H1 (cell line): ENCODE measurements at regions not wholly inside any gene's neighbourhood (a gene's known extent, or its start where the extent isn't known, plus 50 kb on each side); places are given as distances from the start of the nearest gene placed in this dataset.

ENCODE experiments used
- CTCF ChIA-PET: fragments of 300-600 bp; sonication (Branson Sonifier 250); formaldehyde crosslinking; loops from one replicate; lab custom pipeline; 2021; ENCODE audit not compliant: partially characterized antibody; lab: Charles Lee
- POLR2A ChIA-PET: fragments of 300-600 bp; sonication (Branson Sonifier 250); formaldehyde crosslinking; loops from one replicate; lab custom pipeline; 2021; ENCODE audit warnings: inconsistent platforms; ENCODE audit not compliant: partially characterized antibody; lab: Charles Lee
- DNase-seq, 2 experiments: peaks; one replicate each; pipeline versions ENCODE4 v3.0.0 to v3.0.0-alpha.2; 2010 to 2022; ENCODE audit warnings: low spot score in 2 of 2, low read depth in 1 of 2, mixed read lengths in 1 of 2
- FAIRE-seq: peaks from 2 replicates; lab custom pipeline; 2011; peaks lifted over from hg19 to GRCh38; lab: Jason Lieb, UNC
- H2AFZ ChIP-seq: 2 replicates; pipeline ENCODE4 v1.8.1; 2012; ENCODE audit warnings: low read length, inconsistent platforms
- H2AK5ac ChIP-seq: 2 replicates; pipeline ENCODE4 v1.6.1; 2013; ENCODE audit warnings: low read depth, low read length
- H2BK120ac ChIP-seq: replicated peaks from 2 replicates; pipeline ENCODE3; 2013; ENCODE audit warnings: low read depth, low read length, inconsistent platforms
- H2BK12ac ChIP-seq: 2 replicates; pipeline ENCODE4 v1.6.1; 2013; ENCODE audit warnings: low read depth, low read length
- H2BK15ac ChIP-seq: 2 replicates; pipeline ENCODE4 v1.6.1; 2013; ENCODE audit warnings: low read length
- H2BK20ac ChIP-seq: 2 replicates; pipeline ENCODE4 v1.6.1; 2013; ENCODE audit warnings: low read length
- H2BK5ac ChIP-seq: 2 replicates; pipeline ENCODE4 v1.6.1; 2013; ENCODE audit warnings: low read depth, low read length
- H3K14ac ChIP-seq: 2 replicates; pipeline ENCODE4 v1.6.1; 2013; ENCODE audit warnings: inconsistent platforms; ENCODE audit not compliant: insufficient read length
- H3K18ac ChIP-seq: 2 replicates; pipeline ENCODE4 v1.6.1; 2013; ENCODE audit warnings: low read length; ENCODE audit errors: extremely low read depth
- H3K23ac ChIP-seq: 2 replicates; pipeline ENCODE4 v1.6.1; 2013; ENCODE audit warnings: inconsistent platforms; ENCODE audit not compliant: insufficient read length
- H3K23me2 ChIP-seq: 2 replicates; pipeline ENCODE4 v1.6.1; 2013; ENCODE audit warnings: low read depth, low read length
- H3K27ac ChIP-seq: 2 replicates; pipeline ENCODE4 v1.6.1; 2011; ENCODE audit warnings: low read depth, low read length, inconsistent platforms
- H3K27me3 ChIP-seq, 4 experiments: replicated peaks in 1 of 4; 1 replicate in 1 of 4; 2 replicates in 3 of 4; pipeline versions ENCODE4 v1.6.1 to v1.8.1; 2011 to 2013; ENCODE audit warnings: low read length in 3 of 4, mild to moderate bottlenecking in 3 of 4, inconsistent platforms in 2 of 4, mixed read lengths in 2 of 4, moderate library complexity in 1 of 4; ENCODE audit not compliant: control insufficient read depth in 3 of 4, insufficient read depth in 3 of 4; ENCODE audit errors: extremely low read depth in 1 of 4
- H3K36me3 ChIP-seq, 4 experiments: 2 replicates each; pipeline versions ENCODE4 v1.6.1 to v1.8.1; 2011 to 2013; ENCODE audit warnings: mild to moderate bottlenecking in 4 of 4, low read length in 3 of 4, moderate library complexity in 2 of 4, control low read depth in 1 of 4, inconsistent platforms in 1 of 4; ENCODE audit not compliant: insufficient read depth in 4 of 4, control insufficient read depth in 2 of 4
- H3K4ac ChIP-seq: replicated peaks from 2 replicates; pipeline ENCODE3; 2013; ENCODE audit warnings: low read length, low read depth, mixed read lengths, inconsistent platforms; ENCODE audit not compliant: insufficient read length
- H3K4me1 ChIP-seq, 4 experiments: replicated peaks in 1 of 4; 1 replicate in 1 of 4; 2 replicates in 3 of 4; pipeline versions ENCODE4 v1.6.1 to v1.8.1; 2011 to 2013; ENCODE audit warnings: low read length in 3 of 4, inconsistent platforms in 2 of 4, mixed read lengths in 1 of 4; ENCODE audit not compliant: insufficient read depth in 4 of 4, control insufficient read depth in 3 of 4
- H3K4me2 ChIP-seq, 2 experiments: 2 replicates each; pipeline versions ENCODE4 v1.6.1 to v1.8.1; 2011 to 2013; ENCODE audit warnings: low read depth in 2 of 2, low read length in 2 of 2, control low read depth in 1 of 2, inconsistent platforms in 1 of 2, mild to moderate bottlenecking in 1 of 2; ENCODE audit not compliant: insufficient read depth in 1 of 2
- H3K4me3 ChIP-seq, 4 experiments: fragments of 200-600, 300-600 bp in 1 of 4; sonication (generic), shearing (Covaris generic), sonication (Bioruptor Twin) in 1 of 4; 2 replicates each; pipeline versions ENCODE4 v1.5.1 to v1.8.1; 2011 to 2016; ENCODE audit warnings: low read length in 4 of 4, low read depth in 3 of 4, control low read depth in 2 of 4, inconsistent platforms in 2 of 4, mild to moderate bottlenecking in 2 of 4, mixed read lengths in 1 of 4, moderate library complexity in 1 of 4; ENCODE audit not compliant: insufficient read depth in 2 of 4; ENCODE audit errors: extremely low read depth in 1 of 4
- H3K56ac ChIP-seq: replicated peaks from 2 replicates; pipeline ENCODE3; 2013; ENCODE audit warnings: low read depth, mild to moderate bottlenecking, mixed read lengths, low read length, inconsistent platforms; ENCODE audit not compliant: insufficient read length
- H3K79me1 ChIP-seq: 2 replicates; pipeline ENCODE4 v1.6.1; 2013; ENCODE audit warnings: low read depth, low read length, control low read depth
- H3K79me2 ChIP-seq, 2 experiments: 2 replicates each; pipeline versions ENCODE4 v1.6.1 to v1.8.1; 2012 to 2013; ENCODE audit warnings: low read length in 2 of 2, mild to moderate bottlenecking in 2 of 2, inconsistent platforms in 1 of 2; ENCODE audit not compliant: insufficient read depth in 2 of 2, control insufficient read depth in 1 of 2
- H3K9ac ChIP-seq, 4 experiments: replicated peaks in 1 of 4; 1 replicate in 1 of 4; 2 replicates in 3 of 4; pipeline versions ENCODE4 v1.6.1 to v1.8.1; 2011 to 2013; ENCODE audit warnings: low read depth in 3 of 4, low read length in 3 of 4, control low read depth in 2 of 4, mild to moderate bottlenecking in 2 of 4, moderate library complexity in 2 of 4, inconsistent platforms in 1 of 4; ENCODE audit errors: extremely low read depth in 1 of 4
- H3K9me3 ChIP-seq, 2 experiments: 2 replicates each; pipeline versions ENCODE4 v1.6.1 to v1.8.1; 2012 to 2013; ENCODE audit warnings: mild to moderate bottlenecking in 2 of 2, moderate library complexity in 2 of 2, control low read depth in 1 of 2, inconsistent platforms in 1 of 2, low read depth in 1 of 2, low read length in 1 of 2, mixed read lengths in 1 of 2; ENCODE audit not compliant: insufficient read depth in 2 of 2
- H4K20me1 ChIP-seq, 2 experiments: replicated peaks in 1 of 2; 2 replicates each; pipeline versions ENCODE3 to v1.8.1; 2011 to 2013; ENCODE audit warnings: inconsistent platforms in 2 of 2, low read length in 2 of 2, mild to moderate bottlenecking in 1 of 2; ENCODE audit not compliant: insufficient read depth in 2 of 2, control insufficient read depth in 1 of 2
- H4K5ac ChIP-seq: 2 replicates; pipeline ENCODE4 v1.6.1; 2013; ENCODE audit warnings: low read length, low read depth, mixed read lengths, inconsistent platforms; ENCODE audit not compliant: insufficient read length
- H4K8ac ChIP-seq: 2 replicates; pipeline ENCODE4 v1.8.0; 2013; ENCODE audit warnings: mild to moderate bottlenecking, moderate library complexity, low read length, inconsistent platforms; ENCODE audit not compliant: insufficient read depth; ENCODE audit errors: extremely low read depth
- H4K91ac ChIP-seq: replicated peaks from 2 replicates; pipeline ENCODE3; 2013; ENCODE audit warnings: low read length, mixed read lengths, inconsistent platforms; ENCODE audit not compliant: insufficient read length
- CHD1 ChIP-seq: IDR thresholded peaks from 2 replicates; pipeline ENCODE4 v1.6.1; 2012; ENCODE audit warnings: low read depth, low read length, improper control_type of control experiment
- JUND ChIP-seq: IDR thresholded peaks from 2 replicates; pipeline ENCODE4 v1.6.1; 2011; ENCODE audit warnings: mild to moderate bottlenecking, improper control_type of control experiment, low read length
- KDM1A ChIP-seq: fragments of 200-600, 300-600 bp; sonication (generic); IDR thresholded peaks from 2 replicates; pipeline ENCODE4 v1.7.1; 2016; ENCODE audit warnings: mild to moderate bottlenecking, low read length, borderline replicate concordance
- KDM5A ChIP-seq: fragments of 200-600 bp; IDR thresholded peaks from 2 replicates; pipeline ENCODE4 v1.7.1; 2012; ENCODE audit warnings: mild to moderate bottlenecking, low read length, inconsistent platforms, mixed read lengths
- POU5F1 ChIP-seq: IDR thresholded peaks from 2 replicates; pipeline ENCODE4 v1.6.1; 2011; ENCODE audit warnings: low read depth, mild to moderate bottlenecking, low read length, moderate library complexity
- RFX5 ChIP-seq: IDR thresholded peaks from 2 replicates; pipeline ENCODE4 v1.6.1; 2011; ENCODE audit warnings: low read depth, low read length, improper control_type of control experiment, borderline replicate concordance
- RNF2 ChIP-seq: fragments of 200-900, 300-1000 bp; sonication (generic); IDR thresholded peaks from 2 replicates; pipeline ENCODE4 v1.7.1; 2016; ENCODE audit warnings: borderline replicate concordance, low read depth, mild to moderate bottlenecking, antibody characterized with exemption, low read length; ENCODE audit not compliant: poor library complexity, severe bottlenecking; ENCODE audit errors: missing control alignments
- SIN3A ChIP-seq, 2 experiments: IDR thresholded peaks in 1 of 2; conservative IDR thresholded peaks in 1 of 2; 2 replicates each; pipeline ENCODE4 v1.6.1; 2011 to 2012; ENCODE audit warnings: low read length in 2 of 2, improper control_type of control experiment in 1 of 2, low read depth in 1 of 2, mild to moderate bottlenecking in 1 of 2
- SRF ChIP-seq: IDR thresholded peaks from 2 replicates; pipeline ENCODE4 v1.6.1; 2011; ENCODE audit warnings: mild to moderate bottlenecking, low read depth, low read length, moderate library complexity
- TAF1 ChIP-seq: IDR thresholded peaks from 2 replicates; pipeline ENCODE4 v1.6.1; 2011; ENCODE audit warnings: mild to moderate bottlenecking, low read depth, low read length
- TBP ChIP-seq: IDR thresholded peaks from 2 replicates; pipeline ENCODE4 v1.6.1; 2011; ENCODE audit warnings: low read depth, low read length, improper control_type of control experiment
- YY1 ChIP-seq: IDR thresholded peaks from 2 replicates; pipeline ENCODE4 v1.6.1; 2011; ENCODE audit warnings: low read depth, mild to moderate bottlenecking, low read length
- ZNF274 ChIP-seq: IDR thresholded peaks from 2 replicates; pipeline ENCODE4 v1.7.0; 2012; ENCODE audit warnings: low read length, borderline replicate concordance; ENCODE audit errors: extremely low read depth
- WGBS, 2 experiments: shearing (Covaris generic) in 1 of 2; methylation state at CpG; one replicate each; pipeline versions ENCODE4 v1.1.6 to v1.1.7; 2013 to 2015; ENCODE audit warnings: low lambda C conversion rate in 2 of 2, mixed read lengths in 2 of 2, inconsistent platforms in 1 of 2, low coverage in 1 of 2, missing lambda C conversion rate in 1 of 2; ENCODE audit not compliant: insufficient replicate concordance in 2 of 2, insufficient coverage in 1 of 2, insufficient read length in 1 of 2; ENCODE audit errors: extremely low coverage in 1 of 2, missing lambda C conversion rate in 1 of 2; 5-methylcytosine and 5-hydroxymethylcytosine counted together
- TF ChIP-seq, protein P1 (sequence below): IDR thresholded peaks from 2 replicates; pipeline ENCODE4 v1.6.1; 2012; ENCODE audit warnings: inconsistent platforms

DNA sequence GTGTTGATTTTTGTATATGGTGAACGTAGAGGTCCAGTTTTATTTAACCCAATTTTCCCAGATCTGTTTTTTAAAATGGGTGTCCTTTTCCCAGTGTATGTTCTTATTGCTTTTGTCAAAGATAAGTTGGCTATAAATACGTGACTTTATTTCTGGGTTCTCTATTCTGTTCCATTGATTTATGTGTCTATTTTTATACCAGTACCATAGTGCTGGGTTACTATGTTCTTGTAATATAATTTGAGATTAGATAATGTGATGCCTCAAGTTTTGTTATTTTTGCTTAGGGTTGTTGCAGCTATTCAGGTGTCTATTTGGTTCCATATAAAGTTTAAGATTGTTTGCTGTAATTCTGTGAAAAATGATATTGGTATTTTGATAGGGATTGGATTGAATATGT is 749.1 kb upstream of the GRIA3 start:
- Histone ChIP-seq H3K79me1 (no peaks in the 10 kb centered on the region), H3K23ac (no peak overlapping the region)

More for the DNA sequence above, 749.1 kb upstream of the GRIA3 start:
- H2AK5ac ChIP-seq: no peak overlapping the region
- no peaks in the 10 kb centered on the region for H3K4me1 ChIP-seq
- no peak overlapping the region for H3K9ac ChIP-seq
- H3K4me3 ChIP-seq: no peak overlapping the region
- H3K79me2 ChIP-seq: no peaks in the 10 kb centered on the region
- H3K14ac ChIP-seq: no peak overlapping the region
- POLR2A ChIA-PET: no interaction called here
- no peak overlapping the region for H3K56ac ChIP-seq
- TF ChIP-seq SIN3A (conservative IDR thresholded peaks at IDR 0.05 in 1 of 2, IDR thresholded peaks at IDR 0.05 in 1 of 2; ENCODE audit: low read depth in 1 of 2, low read length in 2 of 2): no peak
- TF ChIP-seq TAF1: no peak
- no peak for TF ChIP-seq KDM1A
- no peak for TF ChIP-seq TBP
- TF ChIP-seq, protein P1, sequence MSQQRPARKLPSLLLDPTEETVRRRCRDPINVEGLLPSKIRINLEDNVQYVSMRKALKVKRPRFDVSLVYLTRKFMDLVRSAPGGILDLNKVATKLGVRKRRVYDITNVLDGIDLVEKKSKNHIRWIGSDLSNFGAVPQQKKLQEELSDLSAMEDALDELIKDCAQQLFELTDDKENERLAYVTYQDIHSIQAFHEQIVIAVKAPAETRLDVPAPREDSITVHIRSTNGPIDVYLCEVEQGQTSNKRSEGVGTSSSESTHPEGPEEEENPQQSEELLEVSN: no peak
- no peak for TF ChIP-seq YY1
- TF ChIP-seq RFX5: no peak
- no peak for TF ChIP-seq ZNF274
- TF ChIP-seq CHD1: no peak
- TF ChIP-seq JUND: no peak
- no peak for TF ChIP-seq KDM5A
- TF ChIP-seq SRF: no peak
- no peak for TF ChIP-seq POU5F1
- TF ChIP-seq RNF2: no peak
- TF ChIP-seq, all 59 proteins: peak for 0
- H2AFZ ChIP-seq: no peak overlapping the region
- no peak overlapping the region for H2BK120ac ChIP-seq
- H4K5ac ChIP-seq: no peak overlapping the region
- no peak overlapping the region for H2BK5ac ChIP-seq
- H3K27ac ChIP-seq: no peak overlapping the region
- 100% methylated on average over 2 of the region's 2 CpGs; no CpG with 5 or more reads in 1 of the 2 experiments for WGBS, 2 experiments
- H3K23me2 ChIP-seq: no peaks in the 10 kb centered on the region
- no peak overlapping the region for H4K91ac ChIP-seq
- DNase-seq (no peak), FAIRE-seq (no peak)
- H2BK20ac ChIP-seq: no peak overlapping the region
- H4K20me1 ChIP-seq: no peaks in the 10 kb centered on the region
- no peaks in the 10 kb centered on the region for H3K36me3 ChIP-seq
- H3K9me3 ChIP-seq: no peaks in the 10 kb centered on the region
- no peak overlapping the region for H2BK12ac ChIP-seq
- no peak overlapping the region for H3K4me2 ChIP-seq
- CTCF ChIA-PET: no interaction called here
- no peak overlapping the region for H3K18ac ChIP-seq
- no peak overlapping the region for H4K8ac ChIP-seq
- no peak overlapping the region for H3K4ac ChIP-seq
- no peaks in the 10 kb centered on the region for H3K27me3 ChIP-seq
- H2BK15ac ChIP-seq: no peak overlapping the region
